Activated CD4-positive, CD25-positive, alpha-beta regulatory T cell (primary cell): ENCODE measurements at regions not wholly inside any gene's neighbourhood (a gene's known extent, or its start where the extent isn't known, plus 50 kb on each side); places are given as distances from the start of the nearest gene placed in this dataset.

ENCODE experiments used
- DNase-seq, 4 experiments: peaks; one replicate each; lab custom pipeline; 2025; lab: John Stamatoyannopoulos, UW

DNA sequence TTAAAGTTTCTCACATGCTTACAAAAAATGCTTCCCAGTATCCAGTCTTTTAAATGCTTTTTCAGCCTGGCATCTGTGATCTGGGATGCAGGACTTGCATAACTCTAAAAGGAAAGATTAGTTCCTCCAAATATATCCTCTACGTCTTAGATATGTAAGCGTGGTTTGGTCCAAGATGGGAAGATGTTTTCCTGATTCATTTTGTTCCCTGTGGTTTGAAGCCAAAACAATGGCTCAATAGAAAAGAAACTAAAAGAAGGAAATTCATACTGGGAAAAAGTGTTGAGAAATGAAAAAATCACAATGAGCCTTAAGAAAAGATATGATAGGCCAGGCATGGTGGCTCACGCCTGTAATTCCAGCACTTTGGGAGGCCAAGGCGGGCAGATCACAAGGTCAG lies 1002.8 kb downstream of the NAALADL2 start:
- DNase-seq, result no peak
